NCI-H128 (cell line): ENCODE measurements at regions not wholly inside any gene's neighbourhood (a gene's known extent, or its start where the extent isn't known, plus 50 kb on each side); places are given as distances from the start of the nearest gene placed in this dataset.

Experiments
- DNase-seq: peaks from one replicate; lab custom pipeline; 2025; ENCODE audit not compliant: unreplicated experiment; lab: John Stamatoyannopoulos, UW

DNA sequence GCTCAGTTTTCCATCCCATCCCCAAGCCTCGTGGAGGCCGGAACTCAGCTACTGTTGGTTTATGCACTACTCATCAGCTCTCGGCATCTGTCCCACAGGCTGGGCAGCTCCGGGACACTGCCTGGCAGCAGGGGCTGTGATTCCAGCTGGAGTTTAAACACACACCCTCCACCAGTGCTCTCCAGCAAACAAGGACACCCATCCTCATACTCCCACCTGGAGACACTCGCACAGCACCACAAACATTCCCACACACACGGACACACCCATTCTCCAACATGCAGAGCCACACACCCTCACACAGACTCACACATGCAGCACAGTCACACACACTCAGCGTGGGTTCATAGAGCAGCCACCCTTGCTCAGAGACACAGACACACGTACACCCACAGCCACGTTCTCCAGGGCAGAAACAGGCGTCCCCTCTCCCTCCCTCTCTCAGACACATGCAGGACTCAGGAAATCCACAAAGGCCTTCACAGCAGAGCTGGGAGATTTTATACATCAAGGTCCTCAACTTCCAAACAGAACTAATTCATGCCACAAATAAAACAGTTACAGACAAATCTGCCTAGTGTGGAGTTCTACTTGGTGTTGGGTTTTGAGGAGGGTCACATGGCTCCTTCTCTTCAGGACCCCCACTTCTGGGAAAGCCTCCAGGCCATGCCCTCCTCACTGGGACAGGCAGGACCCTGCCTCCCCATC lies 785.4 kb downstream of the UQCRFS1 start:
- DNase-seq, result no peak

DNA sequence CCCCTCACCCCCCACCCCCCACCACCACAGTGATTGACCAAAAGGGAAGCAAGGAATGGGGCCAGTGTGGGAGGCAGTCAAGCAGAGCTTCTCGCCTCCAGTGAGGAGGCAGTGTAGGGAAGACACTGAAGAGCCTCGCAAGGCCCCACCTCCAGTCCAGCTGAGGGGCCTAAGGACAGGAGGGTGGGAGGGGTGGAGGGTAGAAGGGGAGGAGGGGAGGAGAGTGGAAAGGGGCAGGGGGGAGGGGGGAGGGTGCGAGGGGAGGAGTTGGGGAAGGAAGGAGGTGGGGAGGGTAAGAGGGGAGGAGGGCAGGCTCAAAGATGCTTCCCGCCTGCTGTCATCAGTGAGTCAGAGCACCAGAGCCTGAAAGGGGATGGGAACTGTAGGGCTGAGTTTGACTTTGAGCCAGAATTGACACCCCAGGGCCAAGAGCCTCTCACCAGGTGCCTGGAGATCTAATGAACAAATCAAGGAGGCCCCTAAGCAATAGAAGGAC lies 786.2 kb downstream of the UQCRFS1 start:
- DNase-seq, result no peak

GRCh38 chr19:28426110-28426729 lies 786.7 kb downstream of the UQCRFS1 start:
- no peak for DNase-seq

- DNase-seq, result no peak
Observed at GRCh38 chr19:28425046-28425931, 787.7 kb downstream of the UQCRFS1 start.

DNA sequence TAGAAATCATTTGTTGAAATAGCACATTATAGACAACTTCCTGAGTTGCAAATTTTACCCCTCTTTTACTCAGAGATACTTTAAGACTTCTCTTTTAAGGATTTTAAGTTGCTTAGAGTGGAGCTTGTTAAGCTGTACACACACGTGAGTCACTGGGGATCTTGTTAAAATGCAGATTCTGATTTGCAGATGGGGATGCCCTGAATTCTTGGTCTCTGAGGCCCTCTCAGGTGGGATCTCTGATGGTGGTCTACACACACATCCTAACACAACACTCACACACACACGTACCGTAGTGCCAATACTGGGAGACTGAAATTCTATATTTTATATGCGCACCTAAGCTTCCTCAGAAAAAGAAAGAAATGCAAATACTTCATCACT lies 788.3 kb downstream of the UQCRFS1 start:
- no peak for DNase-seq

GRCh38 chr19:28424077-28424476 lies 788.9 kb downstream of the UQCRFS1 start:
- DNase-seq, result no peak

- no peak for DNase-seq
Observed at GRCh38 chr19:28422791-28423650, 789.9 kb downstream of the UQCRFS1 start.

DNA sequence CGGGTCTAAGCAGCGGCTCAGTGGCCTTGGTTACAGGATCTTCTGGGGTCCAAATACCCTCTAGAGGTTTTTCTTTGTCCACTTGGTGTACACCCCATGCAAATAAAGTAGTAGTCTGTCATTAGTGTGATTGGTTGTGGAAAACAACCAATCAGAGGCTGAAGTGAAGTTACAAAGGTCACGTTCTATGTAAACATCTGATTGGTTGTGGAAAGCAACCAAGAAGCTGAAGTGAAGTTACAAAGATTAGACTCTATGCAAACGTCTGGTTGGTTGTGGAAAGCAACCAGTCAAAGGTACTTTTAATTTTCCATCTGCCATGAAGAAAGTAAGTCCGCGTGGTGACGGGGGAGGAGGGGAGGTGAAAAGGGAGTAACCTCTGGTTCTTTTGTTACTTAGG lies 790.9 kb downstream of the UQCRFS1 start:
- no peak for DNase-seq

GRCh38 chr19:28420811-28421550 lies 792.0 kb downstream of the UQCRFS1 start:
- DNase-seq, result no peak

GRCh38 chr19:28419312-28419711 lies 793.6 kb downstream of the UQCRFS1 start:
- DNase-seq, result no peak

DNA sequence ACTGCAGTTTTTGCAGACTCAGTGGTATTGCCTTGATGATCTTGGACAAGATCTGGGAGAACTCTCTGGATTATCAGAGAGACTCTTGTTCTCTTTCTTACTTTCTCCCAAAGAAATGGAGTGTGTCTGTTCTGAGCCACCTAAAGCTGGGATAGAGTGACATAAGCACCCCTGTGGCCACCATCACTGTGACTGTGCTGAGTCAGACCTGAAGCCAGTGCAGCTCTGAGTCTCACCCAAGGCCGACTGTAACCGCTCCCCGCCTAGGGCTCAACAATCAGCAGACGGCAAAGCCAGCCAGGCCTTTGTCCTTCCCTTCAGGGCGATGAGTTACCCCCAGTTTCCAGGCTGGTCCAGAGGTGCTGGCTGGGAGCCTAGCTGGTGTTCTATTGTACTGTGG lies 795.6 kb downstream of the UQCRFS1 start:
- DNase-seq, result no peak

GRCh38 chr19:28416245-28416644 lies 796.7 kb downstream of the UQCRFS1 start:
- DNase-seq, result no peak

- DNase-seq, result no peak
Observed at GRCh38 chr19:28414748-28415147, 798.2 kb downstream of the UQCRFS1 start.

DNA sequence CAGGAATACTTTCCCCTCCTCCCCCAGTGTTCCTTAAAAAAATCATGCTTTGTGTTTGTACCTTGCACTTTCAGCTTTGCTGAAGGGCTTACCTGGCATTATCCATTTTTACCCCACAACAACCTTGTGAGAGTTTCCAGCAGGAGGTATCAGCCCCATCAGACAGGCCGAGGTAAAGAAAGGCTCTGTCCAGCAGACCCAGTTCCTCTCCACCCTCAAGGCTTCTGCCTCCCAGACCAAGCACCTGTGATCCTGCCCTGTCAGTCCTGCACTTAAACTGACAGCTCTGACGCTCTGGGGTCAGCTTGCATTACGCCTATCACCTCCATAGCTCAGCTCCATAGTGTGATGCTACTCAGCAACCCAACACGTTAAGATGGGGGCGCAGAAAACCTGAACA lies 803.1 kb downstream of the UQCRFS1 start:
- no peak for DNase-seq

- DNase-seq, result no peak
Observed at GRCh38 chr19:28406966-28407365, 806.0 kb downstream of the UQCRFS1 start.

DNA sequence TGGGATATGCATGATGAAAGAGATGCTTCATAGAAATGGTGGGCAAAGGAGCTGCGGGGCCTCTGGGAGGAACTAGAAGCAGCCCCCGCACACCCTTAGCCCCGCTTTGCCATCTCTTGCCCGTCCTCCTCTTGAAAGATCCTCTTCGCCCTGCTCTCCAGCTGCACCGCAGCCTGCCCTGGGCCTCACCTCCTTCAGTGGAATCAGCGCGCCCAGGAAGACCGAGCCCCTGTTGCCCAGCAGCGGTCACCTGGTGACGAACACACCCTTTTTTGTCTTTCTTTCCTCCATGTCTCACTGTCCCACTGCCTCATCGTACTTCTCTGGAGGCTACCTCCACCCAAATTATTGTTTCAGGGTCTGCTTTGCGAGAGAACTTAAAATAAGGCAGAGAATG lies 807.6 kb downstream of the UQCRFS1 start:
- DNase-seq, result no peak

DNA sequence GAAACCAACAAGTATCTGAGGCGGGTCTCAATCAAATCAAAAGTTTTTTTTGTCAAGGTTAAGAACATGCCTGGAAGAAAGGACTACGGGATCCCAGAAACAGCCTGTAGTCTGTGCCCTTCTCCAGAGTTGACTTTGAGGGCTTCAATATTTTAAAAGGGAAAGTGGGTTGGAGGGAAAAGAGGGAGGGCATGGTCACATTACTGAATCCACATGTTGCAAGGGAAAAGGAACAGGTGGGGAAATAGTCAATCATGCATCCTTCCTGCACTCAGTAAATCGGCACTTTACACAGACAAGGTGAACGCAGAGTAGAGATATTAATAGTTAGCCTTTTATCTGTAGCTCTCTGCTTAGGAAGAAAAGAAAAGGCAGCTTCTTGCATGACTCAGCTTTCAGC lies 808.5 kb downstream of the UQCRFS1 start:
- no peak for DNase-seq

DNA sequence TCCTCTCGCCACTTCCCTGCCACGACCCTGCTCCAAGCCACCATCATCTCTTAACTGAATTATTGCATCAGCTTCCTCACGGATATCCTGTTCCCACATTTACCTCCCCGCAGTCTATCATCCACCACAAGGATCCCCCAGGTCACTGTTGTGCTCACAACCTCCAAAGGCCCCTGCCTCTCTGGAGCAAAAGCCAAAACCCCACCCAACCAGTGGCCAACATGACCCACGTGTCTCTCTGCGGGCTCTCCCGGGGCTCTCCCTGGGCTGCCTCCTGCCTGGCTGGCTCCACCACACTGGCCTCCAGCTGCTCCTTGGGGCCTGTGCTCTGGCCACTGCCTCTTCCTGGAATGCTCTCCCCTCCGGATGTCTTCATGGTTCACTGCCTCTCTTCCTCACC lies 809.3 kb downstream of the UQCRFS1 start:
- no peak for DNase-seq

- DNase-seq, result no peak
Observed at GRCh38 chr19:28402701-28403290, 810.2 kb downstream of the UQCRFS1 start.
